PC-9 (cell line): ENCODE measurements at regions not wholly inside any gene's neighbourhood (a gene's known extent, or its start where the extent isn't known, plus 50 kb on each side); places are given as distances from the start of the nearest gene placed in this dataset.

Source experiments
- EZH2 ChIP-seq: fragments of 200-600 bp; sonication (generic); IDR thresholded peaks from 2 replicates; pipeline ENCODE4 v1.8.0; 2017; ENCODE audit warnings: antibody characterized with exemption, low read depth
- TF ChIP-seq, protein P1 (sequence below): fragments of 200-600 bp; sonication (generic); conservative IDR thresholded peaks from 2 replicates; pipeline ENCODE4 v1.6.1; 2017; ENCODE audit warnings: mixed run types, antibody characterized with exemption, mild to moderate bottlenecking, moderate library complexity

DNA sequence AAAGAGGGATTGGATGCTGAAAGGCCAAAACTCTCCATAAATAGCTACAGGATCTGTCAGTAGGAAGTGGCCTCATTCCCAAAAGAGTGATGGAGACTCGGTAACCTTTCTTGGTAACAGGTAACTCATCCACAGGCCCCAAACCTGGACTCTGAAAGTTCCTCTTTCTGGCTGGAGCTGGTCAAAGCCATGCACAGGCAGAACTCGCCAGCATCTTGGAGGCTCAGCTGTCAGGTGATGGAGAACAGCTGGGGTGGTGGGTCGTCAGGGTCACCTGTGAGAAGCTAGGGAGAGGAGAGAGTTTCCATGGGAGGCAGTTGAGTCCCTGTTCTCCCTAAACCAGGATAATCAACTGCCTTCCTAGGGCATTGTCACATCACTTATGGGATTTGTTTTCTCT lies 354.3 kb upstream of the GATB start:
- TF ChIP-seq, protein P1, sequence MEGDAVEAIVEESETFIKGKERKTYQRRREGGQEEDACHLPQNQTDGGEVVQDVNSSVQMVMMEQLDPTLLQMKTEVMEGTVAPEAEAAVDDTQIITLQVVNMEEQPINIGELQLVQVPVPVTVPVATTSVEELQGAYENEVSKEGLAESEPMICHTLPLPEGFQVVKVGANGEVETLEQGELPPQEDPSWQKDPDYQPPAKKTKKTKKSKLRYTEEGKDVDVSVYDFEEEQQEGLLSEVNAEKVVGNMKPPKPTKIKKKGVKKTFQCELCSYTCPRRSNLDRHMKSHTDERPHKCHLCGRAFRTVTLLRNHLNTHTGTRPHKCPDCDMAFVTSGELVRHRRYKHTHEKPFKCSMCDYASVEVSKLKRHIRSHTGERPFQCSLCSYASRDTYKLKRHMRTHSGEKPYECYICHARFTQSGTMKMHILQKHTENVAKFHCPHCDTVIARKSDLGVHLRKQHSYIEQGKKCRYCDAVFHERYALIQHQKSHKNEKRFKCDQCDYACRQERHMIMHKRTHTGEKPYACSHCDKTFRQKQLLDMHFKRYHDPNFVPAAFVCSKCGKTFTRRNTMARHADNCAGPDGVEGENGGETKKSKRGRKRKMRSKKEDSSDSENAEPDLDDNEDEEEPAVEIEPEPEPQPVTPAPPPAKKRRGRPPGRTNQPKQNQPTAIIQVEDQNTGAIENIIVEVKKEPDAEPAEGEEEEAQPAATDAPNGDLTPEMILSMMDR, result no peak
- no peak for TF ChIP-seq EZH2
